Caco-2 (cell line): ENCODE measurements at regions not wholly inside any gene's neighbourhood (a gene's known extent, or its start where the extent isn't known, plus 50 kb on each side); places are given as distances from the start of the nearest gene placed in this dataset.

ENCODE experiments used
- BruUV-seq: library from RNA; stranded (reverse); fragments of 400-500 nt; replicated peaks from 2 replicates; lab custom pipeline; 2021; lab: Mats Ljungman, UMichigan
- CTCF ChIA-PET: fragments of 300-600 bp; sonication (Branson Sonifier 250); formaldehyde crosslinking; loops from one replicate; lab custom pipeline; 2022; ENCODE audit warnings: antibody characterized with exemption; lab: Charles Lee
- POLR2A ChIA-PET: fragments of 300-600 bp; sonication (Branson Sonifier 250); formaldehyde crosslinking; loops from one replicate; lab custom pipeline; 2022; ENCODE audit warnings: antibody characterized with exemption; lab: Charles Lee
- DNase-seq, 2 experiments: peaks; one replicate each; pipeline versions ENCODE4 v3.0.0 to v3.0.0-alpha.2; 2020 to 2022
- H3K27me3 ChIP-seq: replicated peaks from 2 replicates; pipeline ENCODE4 v1.6.0; 2011; ENCODE audit warnings: low read length; ENCODE audit not compliant: control insufficient read depth, insufficient read depth
- H3K36me3 ChIP-seq: 2 replicates; pipeline ENCODE4 v1.5.1; 2011; ENCODE audit warnings: low read length; ENCODE audit not compliant: control insufficient read depth, insufficient read depth
- H3K4me1 ChIP-seq: fragments of 250-450 bp; sonication (Bioruptor Pico); 2 replicates; pipeline ENCODE4 v1.5.1; 2020; ENCODE audit warnings: mild to moderate bottlenecking
- H3K4me3 ChIP-seq: 2 replicates; pipeline ENCODE4 v1.5.1; 2011; ENCODE audit warnings: low read depth, mild to moderate bottlenecking, control low read depth, low read length
- H3K9me3 ChIP-seq: fragments of 250-450 bp; sonication (Bioruptor Pico); 2 replicates; pipeline ENCODE4 v1.5.1; 2020; ENCODE audit warnings: mild to moderate bottlenecking, moderate library complexity
- H3K27ac Mint-ChIP-seq: one replicate; pipeline ENCODE4 v1.8.0; 2022; ENCODE audit warnings: mixed read lengths; ENCODE audit not compliant: unreplicated experiment
- H3K27me3 Mint-ChIP-seq: one replicate; pipeline ENCODE4 v1.8.0; 2022; ENCODE audit warnings: mixed read lengths; ENCODE audit not compliant: insufficient read depth, unreplicated experiment
- H3K36me3 Mint-ChIP-seq: one replicate; pipeline ENCODE4 v1.8.0; 2022; ENCODE audit warnings: mild to moderate bottlenecking, mixed read lengths; ENCODE audit not compliant: insufficient read depth, unreplicated experiment
- H3K4me1 Mint-ChIP-seq: one replicate; pipeline ENCODE4 v1.8.0; 2022; ENCODE audit warnings: low read depth, mixed read lengths; ENCODE audit not compliant: unreplicated experiment
- H3K4me3 Mint-ChIP-seq: one replicate; pipeline ENCODE4 v1.8.0; 2022; ENCODE audit warnings: mild to moderate bottlenecking, moderate library complexity, mixed read lengths; ENCODE audit not compliant: unreplicated experiment
- H3K9me3 Mint-ChIP-seq: one replicate; pipeline ENCODE4 v1.8.0; 2022; ENCODE audit warnings: mixed read lengths; ENCODE audit not compliant: unreplicated experiment
- CTCF ChIP-seq, 2 experiments: fragments of 200-600 bp in 1 of 2; IDR thresholded peaks; 1 replicate in 1 of 2; 2 replicates in 1 of 2; pipeline versions ENCODE4 v1.5.1 to v1.8.0; 2011 to 2022; ENCODE audit warnings: antibody characterized with exemption in 1 of 2, control low read depth in 1 of 2, inconsistent platforms in 1 of 2, low read depth in 1 of 2, low read length in 1 of 2, mild to moderate bottlenecking in 1 of 2, moderate library complexity in 1 of 2; ENCODE audit not compliant: insufficient read depth in 1 of 2, severe bottlenecking in 1 of 2, unreplicated experiment in 1 of 2
- intact Hi-C: fragments of 100-400 bp; cut with micrococcal nuclease; formaldehyde crosslinking; loops from one replicate; pipeline ENCODE4 v1.10.0; 2022; ENCODE audit not compliant: unreplicated experiment

GRCh38 chr7:16007911-16008310 is 321.4 kb upstream of the MEOX2 start:
- BruUV-seq, result no TSS peak
- no peaks in the 10 kb centered on the region for H3K4me1 Mint-ChIP-seq
- no peak overlapping the region for H3K4me3 ChIP-seq
- H3K27me3 ChIP-seq, result no peaks in the 10 kb centered on the region
- no peak for DNase-seq
- H3K4me1 ChIP-seq, result no peaks in the 10 kb centered on the region
- TF ChIP-seq CTCF (IDR thresholded peaks at IDR 0.05; ENCODE audit: insufficient read depth in 1 of 2, low read depth in 1 of 2, low read length in 1 of 2, severe bottlenecking in 1 of 2, unreplicated experiment in 1 of 2), result no peak
- no peak overlapping the region for H3K4me3 Mint-ChIP-seq
- no peaks in the 10 kb centered on the region for H3K9me3 ChIP-seq
- H3K36me3 ChIP-seq, result no peaks in the 10 kb centered on the region
- ChIA-PET CTCF (no interaction called here), POLR2A (no interaction called here)
- intact Hi-C loops, result no loop called here
- H3K27ac Mint-ChIP-seq, result no peak overlapping the region
- H3K36me3 Mint-ChIP-seq, result no peaks in the 10 kb centered on the region
- H3K9me3 Mint-ChIP-seq, result no peaks in the 10 kb centered on the region
- peaks cover 6% of the 10 kb centered on the region for H3K27me3 Mint-ChIP-seq

- Histone ChIP-seq H3K9me3 (no peaks in the 10 kb centered on the region), H3K27me3 (no peaks in the 10 kb centered on the region), H3K4me3 (no peak overlapping the region), H3K4me1 (no peaks in the 10 kb centered on the region), H3K36me3 (no peaks in the 10 kb centered on the region)
- intact Hi-C loops, result no loop called here
- Mint-ChIP-seq H3K27me3 (peaks cover 6% of the 10 kb centered on the region), H3K4me3 (no peak overlapping the region), H3K9me3 (no peaks in the 10 kb centered on the region), H3K27ac (no peak overlapping the region), H3K4me1 (no peaks in the 10 kb centered on the region), H3K36me3 (no peaks in the 10 kb centered on the region)
- no TSS peak for BruUV-seq
- no peak for TF ChIP-seq CTCF (IDR thresholded peaks at IDR 0.05; ENCODE audit: insufficient read depth in 1 of 2, low read depth in 1 of 2, low read length in 1 of 2, severe bottlenecking in 1 of 2, unreplicated experiment in 1 of 2)
- DNase-seq, result no peak
- ChIA-PET CTCF (no interaction called here), POLR2A (no interaction called here)
Measured at GRCh38 chr7:16004702-16005101, 318.2 kb upstream of the MEOX2 start.

GRCh38 chr7:16001477-16001876 is 315.0 kb upstream of the MEOX2 start:
- H3K27ac Mint-ChIP-seq, result no peak overlapping the region
- H3K4me3 ChIP-seq, result no peak overlapping the region
- no peaks in the 10 kb centered on the region for H3K9me3 Mint-ChIP-seq
- BruUV-seq, result no TSS peak
- no peak overlapping the region for H3K4me3 Mint-ChIP-seq
- H3K27me3 Mint-ChIP-seq, result peaks cover 3% of the 10 kb centered on the region
- H3K4me1 ChIP-seq, result no peaks in the 10 kb centered on the region
- ChIA-PET CTCF (no interaction called here), POLR2A (no interaction called here)
- H3K9me3 ChIP-seq, result no peaks in the 10 kb centered on the region
- intact Hi-C loops, result no loop called here
- TF ChIP-seq CTCF (IDR thresholded peaks at IDR 0.05; ENCODE audit: insufficient read depth in 1 of 2, low read depth in 1 of 2, low read length in 1 of 2, severe bottlenecking in 1 of 2, unreplicated experiment in 1 of 2), result no peak
- no peaks in the 10 kb centered on the region for H3K36me3 ChIP-seq
- no peaks in the 10 kb centered on the region for H3K36me3 Mint-ChIP-seq
- no peaks in the 10 kb centered on the region for H3K27me3 ChIP-seq
- H3K4me1 Mint-ChIP-seq, result no peaks in the 10 kb centered on the region
- no peak for DNase-seq
